ENCODE measurements at regions not wholly inside any gene's neighbourhood (a gene's known extent, or its start where the extent isn't known, plus 50 kb on each side); places are given as distances from the start of the nearest gene placed in this dataset.

DNA sequence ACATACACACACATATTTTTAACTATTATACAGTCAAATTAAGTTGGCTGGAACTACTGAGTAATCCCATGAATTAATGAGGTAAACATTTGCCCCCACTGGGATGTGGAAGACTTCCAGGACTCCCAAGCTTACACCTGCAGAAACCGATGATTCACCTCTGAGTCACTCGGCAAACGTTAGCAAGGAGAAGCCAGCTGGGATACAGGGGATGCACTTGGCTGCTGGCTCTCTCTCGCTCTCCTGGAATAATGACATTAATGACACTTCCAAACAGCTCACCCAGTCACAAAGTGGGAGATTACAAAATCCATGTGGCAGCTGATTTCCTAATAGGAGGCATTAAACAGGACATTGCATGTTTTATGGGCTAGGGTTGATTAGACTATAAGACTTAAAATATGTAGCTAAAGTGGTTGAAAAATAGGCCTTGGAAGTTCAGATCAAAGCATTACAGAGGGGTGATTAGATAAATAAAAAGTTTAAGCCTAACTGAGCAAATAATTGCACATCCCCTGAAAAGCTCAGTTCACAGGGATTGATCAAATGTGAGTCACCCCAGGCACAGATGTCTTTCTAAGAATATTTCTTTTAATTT, 500.9 kb downstream of the SOX2 start:
- TF ChIP-seq, protein P1, sequence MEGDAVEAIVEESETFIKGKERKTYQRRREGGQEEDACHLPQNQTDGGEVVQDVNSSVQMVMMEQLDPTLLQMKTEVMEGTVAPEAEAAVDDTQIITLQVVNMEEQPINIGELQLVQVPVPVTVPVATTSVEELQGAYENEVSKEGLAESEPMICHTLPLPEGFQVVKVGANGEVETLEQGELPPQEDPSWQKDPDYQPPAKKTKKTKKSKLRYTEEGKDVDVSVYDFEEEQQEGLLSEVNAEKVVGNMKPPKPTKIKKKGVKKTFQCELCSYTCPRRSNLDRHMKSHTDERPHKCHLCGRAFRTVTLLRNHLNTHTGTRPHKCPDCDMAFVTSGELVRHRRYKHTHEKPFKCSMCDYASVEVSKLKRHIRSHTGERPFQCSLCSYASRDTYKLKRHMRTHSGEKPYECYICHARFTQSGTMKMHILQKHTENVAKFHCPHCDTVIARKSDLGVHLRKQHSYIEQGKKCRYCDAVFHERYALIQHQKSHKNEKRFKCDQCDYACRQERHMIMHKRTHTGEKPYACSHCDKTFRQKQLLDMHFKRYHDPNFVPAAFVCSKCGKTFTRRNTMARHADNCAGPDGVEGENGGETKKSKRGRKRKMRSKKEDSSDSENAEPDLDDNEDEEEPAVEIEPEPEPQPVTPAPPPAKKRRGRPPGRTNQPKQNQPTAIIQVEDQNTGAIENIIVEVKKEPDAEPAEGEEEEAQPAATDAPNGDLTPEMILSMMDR (IDR thresholded peaks at IDR 0.05; ENCODE audit: low read depth, low read length, poor library complexity, severe bottlenecking): no peak
- TF ChIP-seq EZH2phosphoT487 (IDR thresholded peaks at IDR 0.05; ENCODE audit: borderline replicate concordance, low read length): no peak
